Keratinocyte (primary cell): ENCODE measurements at regions not wholly inside any gene's neighbourhood (a gene's known extent, or its start where the extent isn't known, plus 50 kb on each side); places are given as distances from the start of the nearest gene placed in this dataset.

Experiments
- CTCF ChIP-seq, 3 experiments: IDR thresholded peaks in 1 of 3; conservative IDR thresholded peaks in 1 of 3; optimal IDR thresholded peaks in 1 of 3; 2 replicates in 2 of 3; 3 replicates in 1 of 3; pipeline versions ENCODE3 to v1.5.1; 2011; ENCODE audit warnings: low read length in 3 of 3, mild to moderate bottlenecking in 3 of 3, moderate library complexity in 2 of 3, control low read depth in 1 of 3, inconsistent platforms in 1 of 3; ENCODE audit not compliant: insufficient read depth in 2 of 3; ENCODE audit errors: extremely low read depth in 1 of 3
- EZH2 ChIP-seq: IDR thresholded peaks from one replicate; pipeline ENCODE4 v1.6.1; 2012; ENCODE audit warnings: inconsistent platforms, mild to moderate bottlenecking, low read length, moderate library complexity

- TF ChIP-seq EZH2 (no peak), CTCF (optimal IDR thresholded peaks at IDR 0.05 in 1 of 3, IDR thresholded peaks at IDR 0.05 in 1 of 3, conservative IDR thresholded peaks at IDR 0.05 in 1 of 3; ENCODE audit: extremely low read depth in 1 of 3, insufficient read depth in 2 of 3, low read length in 3 of 3) (peak in 2 of 3 experiments; percentile 32 to 54)
Observed at GRCh38 chr3:178966299-178967176, 105.1 kb downstream of the ZMAT3 start.
